Lung (tissue), 11 donors: ENCODE measurements at regions not wholly inside any gene's neighbourhood (a gene's known extent, or its start where the extent isn't known, plus 50 kb on each side); places are given as distances from the start of the nearest gene placed in this dataset.
"Not testable (repeated sequence)": the region's sequence is repeated elsewhere in the genome, so short reads cannot be mapped to it uniquely, and the experiment has no call there.

Experiments
- ATAC-seq: fragments of 200-7000 bp; cut with Tn5 transposase; one replicate; pipeline ENCODE4 v1.9.1; 2020; ENCODE audit warnings: moderate number of reproducible peaks; ENCODE audit not compliant: insufficient read depth, low FRiP score
- DNase-seq, 3 donors: peaks; one replicate each; pipeline ENCODE4 v3.0.0-alpha.2; 2013 to 2017
- H3K27ac ChIP-seq, 2 donors: one replicate each; pipeline ENCODE4 v1.5.1; 2013; ENCODE audit warnings: mild to moderate bottlenecking in 2 of 2, moderate library complexity in 2 of 2, control low read depth in 1 of 2, inconsistent platforms in 1 of 2, low read depth in 1 of 2, low read length in 1 of 2
- H3K27me3 ChIP-seq, 3 donors: one replicate each; pipeline ENCODE4 v1.5.1; 2013; ENCODE audit warnings: low read length in 2 of 3; ENCODE audit not compliant: control insufficient read depth in 3 of 3, insufficient read depth in 3 of 3
- H3K36me3 ChIP-seq, 4 donors: one replicate each; pipeline ENCODE4 v1.5.1; 2013; ENCODE audit warnings: low read length in 4 of 4, mild to moderate bottlenecking in 1 of 4, moderate library complexity in 1 of 4; ENCODE audit not compliant: control insufficient read depth in 4 of 4, insufficient read depth in 4 of 4
- H3K4me1 ChIP-seq, 5 donors: one replicate each; pipeline ENCODE4 v1.5.1; 2013; ENCODE audit warnings: low read length in 5 of 5, mild to moderate bottlenecking in 2 of 5, moderate library complexity in 1 of 5; ENCODE audit not compliant: control insufficient read depth in 5 of 5, insufficient read depth in 5 of 5
- H3K4me3 ChIP-seq: one replicate; pipeline ENCODE4 v1.5.1; 2013; ENCODE audit warnings: mild to moderate bottlenecking, control low read depth, moderate library complexity
- H3K9ac ChIP-seq, 2 donors: one replicate each; pipeline ENCODE4 v1.5.1; 2013; ENCODE audit warnings: low read length in 2 of 2, control low read depth in 1 of 2; ENCODE audit not compliant: insufficient read depth in 1 of 2
- H3K9me3 ChIP-seq, 4 donors: one replicate each; pipeline ENCODE4 v1.5.1; 2013; ENCODE audit warnings: low read length in 3 of 4, mild to moderate bottlenecking in 1 of 4, moderate library complexity in 1 of 4; ENCODE audit not compliant: control insufficient read depth in 4 of 4, insufficient read depth in 3 of 4
- WGBS, 2 donors: extraction: QIAGEN DNeasy Blood & Tissue Kit; methylation state at CpG; one replicate each; pipeline ENCODE4 v1.1.7; 2013; 5-methylcytosine and 5-hydroxymethylcytosine counted together
- TF ChIP-seq, protein P1 (sequence below): IDR thresholded peaks from 2 replicates; pipeline ENCODE4 v1.5.1; 2012; ENCODE audit warnings: mild to moderate bottlenecking; ENCODE audit errors: control extremely low read depth, extremely low read depth
- donor health status: control.
- donor health status: control.
- donor health status: Bipolar disorder and iron deficiency.
- donor health status: healthy.
- donor health status: DM: yes; HTN: yes; CAD: no.

DNA sequence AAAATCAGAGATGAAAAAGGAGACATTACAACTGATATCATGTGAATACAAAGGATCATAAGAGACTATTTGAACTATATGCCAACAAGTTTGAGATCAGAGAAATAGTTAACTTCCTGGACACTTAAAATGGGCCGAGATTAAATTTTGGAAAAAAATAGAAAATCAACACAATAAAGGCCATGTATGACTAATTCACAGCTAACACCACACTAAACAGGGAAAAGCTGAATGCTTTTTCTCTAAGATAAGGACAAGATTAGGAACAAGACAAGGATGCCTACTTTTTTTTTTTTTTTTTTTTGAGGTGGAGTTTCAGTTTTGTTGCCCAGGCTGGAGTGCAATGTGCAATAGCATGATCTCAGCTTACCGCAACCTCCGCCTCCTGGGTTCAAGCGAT, 151.4 kb upstream of the MAGI2 start:
- Histone ChIP-seq H3K27ac (no peak overlapping the region), H3K4me1 (no peaks in the 10 kb centered on the region), H3K27me3 (no peaks in the 10 kb centered on the region), H3K9ac (no peak overlapping the region), H3K4me3 (no peak overlapping the region), H3K36me3 (no peaks in the 10 kb centered on the region), H3K9me3 (no peaks in the 10 kb centered on the region)
- 85 to 95% methylated on average over 4 of the region's 4 CpGs for WGBS, 2 donors
- DNase-seq (peak in 1 of 3 donors; percentile 25), ATAC-seq (no peak)
- TF ChIP-seq, protein P1, sequence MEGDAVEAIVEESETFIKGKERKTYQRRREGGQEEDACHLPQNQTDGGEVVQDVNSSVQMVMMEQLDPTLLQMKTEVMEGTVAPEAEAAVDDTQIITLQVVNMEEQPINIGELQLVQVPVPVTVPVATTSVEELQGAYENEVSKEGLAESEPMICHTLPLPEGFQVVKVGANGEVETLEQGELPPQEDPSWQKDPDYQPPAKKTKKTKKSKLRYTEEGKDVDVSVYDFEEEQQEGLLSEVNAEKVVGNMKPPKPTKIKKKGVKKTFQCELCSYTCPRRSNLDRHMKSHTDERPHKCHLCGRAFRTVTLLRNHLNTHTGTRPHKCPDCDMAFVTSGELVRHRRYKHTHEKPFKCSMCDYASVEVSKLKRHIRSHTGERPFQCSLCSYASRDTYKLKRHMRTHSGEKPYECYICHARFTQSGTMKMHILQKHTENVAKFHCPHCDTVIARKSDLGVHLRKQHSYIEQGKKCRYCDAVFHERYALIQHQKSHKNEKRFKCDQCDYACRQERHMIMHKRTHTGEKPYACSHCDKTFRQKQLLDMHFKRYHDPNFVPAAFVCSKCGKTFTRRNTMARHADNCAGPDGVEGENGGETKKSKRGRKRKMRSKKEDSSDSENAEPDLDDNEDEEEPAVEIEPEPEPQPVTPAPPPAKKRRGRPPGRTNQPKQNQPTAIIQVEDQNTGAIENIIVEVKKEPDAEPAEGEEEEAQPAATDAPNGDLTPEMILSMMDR: no peak

DNA sequence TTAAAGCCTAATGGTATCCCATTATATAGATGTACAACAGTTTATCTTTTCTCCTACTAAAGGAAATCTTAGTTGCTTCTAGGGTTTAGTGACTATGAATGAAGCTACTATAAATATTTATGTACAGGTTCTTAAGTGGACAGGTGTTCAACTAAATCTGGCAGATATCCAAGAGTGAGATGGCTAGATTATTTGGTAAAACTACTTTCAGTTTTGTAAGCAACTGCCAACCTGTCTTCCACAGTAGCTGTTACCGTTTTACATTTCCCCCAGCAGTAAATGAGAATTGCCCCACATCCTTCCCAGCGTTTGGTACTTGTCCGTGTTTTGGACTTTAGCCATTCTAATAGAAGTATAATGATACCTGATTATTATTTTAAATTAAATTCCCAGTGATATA, 144.9 kb upstream of the MAGI2 start:
- no peak overlapping the region for H3K9ac ChIP-seq
- H3K27me3 ChIP-seq: no peaks in the 10 kb centered on the region
- no peak for DNase-seq
- WGBS, 2 donors: 45 to 47% methylated on average over 3 of the region's 3 CpGs
- TF ChIP-seq, protein P1: no peak
- no peaks in the 10 kb centered on the region for H3K9me3 ChIP-seq
- H3K27ac ChIP-seq: no peak overlapping the region
- H3K36me3 ChIP-seq: no peaks in the 10 kb centered on the region
- no peaks in the 10 kb centered on the region for H3K4me1 ChIP-seq
- no peak overlapping the region for H3K4me3 ChIP-seq
- no peak for ATAC-seq

DNA sequence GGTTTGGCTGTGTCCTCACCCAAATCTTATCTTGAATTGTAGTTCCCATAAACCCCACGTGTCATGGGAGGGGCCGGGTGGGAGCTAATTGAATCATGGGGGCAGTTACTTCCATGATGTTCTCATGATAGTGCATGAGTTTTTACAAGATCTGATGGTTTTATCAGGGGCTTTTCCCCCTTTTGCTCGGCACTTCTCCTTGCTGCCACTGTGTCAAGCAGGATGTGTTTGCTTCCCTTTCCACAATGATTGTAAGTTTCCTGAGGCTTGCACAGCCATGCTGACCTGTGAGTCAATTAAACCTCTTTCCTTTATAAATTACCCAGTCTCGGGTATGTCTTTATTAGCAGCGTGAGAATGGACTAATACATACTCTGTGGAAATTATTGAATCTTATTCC, 141.2 kb upstream of the MAGI2 start:
- ATAC-seq, H3K27ac ChIP-seq, H3K9me3 ChIP-seq, H3K4me3 ChIP-seq, DNase-seq, H3K4me1 ChIP-seq, H3K9ac ChIP-seq, H3K36me3 ChIP-seq, H3K27me3 ChIP-seq: not testable (repeated sequence)
- 48 to 62% methylated on average over 5 of the region's 5 CpGs for WGBS, 2 donors

DNA sequence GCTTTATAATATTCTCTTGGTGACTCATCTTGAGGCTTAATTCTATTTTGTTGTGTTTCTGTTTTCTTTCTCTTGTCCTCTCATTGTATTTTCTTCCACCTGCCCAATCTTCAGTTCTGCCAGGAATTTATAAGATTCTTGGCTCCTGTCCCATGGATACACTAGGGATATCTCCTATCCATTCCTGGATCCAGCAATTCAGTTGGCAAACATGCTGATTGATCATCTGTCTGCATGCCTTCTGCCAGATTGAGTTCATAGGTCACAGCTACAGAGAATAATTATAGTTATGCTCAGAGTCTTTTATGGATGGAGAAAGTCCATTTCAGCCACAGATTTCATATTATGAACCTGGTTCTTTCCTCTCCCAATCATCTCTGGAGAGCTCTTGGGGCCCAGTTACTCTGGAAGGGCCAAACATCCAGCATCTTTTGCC, 140.4 kb upstream of the MAGI2 start:
- H3K27me3 ChIP-seq: no peaks in the 10 kb centered on the region
- H3K9ac ChIP-seq: no peak overlapping the region
- no peak overlapping the region for H3K4me3 ChIP-seq
- no peaks in the 10 kb centered on the region for H3K36me3 ChIP-seq
- no peaks in the 10 kb centered on the region for H3K9me3 ChIP-seq
- no peaks in the 10 kb centered on the region for H3K4me1 ChIP-seq
- no peak overlapping the region for H3K27ac ChIP-seq
- ATAC-seq (no peak), DNase-seq (peak in 1 of 3 donors; percentile 6)
- TF ChIP-seq, protein P1: no peak
